22Rv1 (cell line): ENCODE measurements at regions not wholly inside any gene's neighbourhood (a gene's known extent, or its start where the extent isn't known, plus 50 kb on each side); places are given as distances from the start of the nearest gene placed in this dataset.

Experiments used
- ZFX ChIP-seq: fragments of 450-650 bp; IDR thresholded peaks from 2 replicates; pipeline ENCODE4 v1.6.1; 2017; ENCODE audit warnings: antibody characterized with exemption, borderline replicate concordance
- TF ChIP-seq, protein P1 (sequence below): fragments of 450-650 bp; IDR thresholded peaks from 2 replicates; pipeline ENCODE4 v1.5.1; 2017; ENCODE audit warnings: mild to moderate bottlenecking

DNA sequence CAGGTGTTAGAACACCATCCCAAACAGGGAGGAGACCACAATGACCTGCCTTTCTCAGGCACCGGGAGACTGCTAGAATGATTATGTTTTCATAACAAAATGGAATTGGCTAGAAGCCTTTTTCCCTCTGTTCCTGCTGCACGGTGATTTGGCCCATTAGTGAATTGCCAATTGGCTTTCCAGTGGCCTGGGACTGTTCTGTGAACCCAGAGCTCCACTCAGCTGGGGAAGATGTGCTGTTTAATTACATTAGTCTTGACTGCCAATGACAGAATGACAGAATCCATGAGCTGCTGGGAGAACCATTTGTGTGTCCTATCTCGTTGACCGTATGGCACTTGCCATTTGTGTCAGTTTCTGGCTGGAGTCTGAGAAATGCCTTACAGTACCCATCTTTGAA lies 242.9 kb downstream of the CDH11 start:
- TF ChIP-seq, protein P1, sequence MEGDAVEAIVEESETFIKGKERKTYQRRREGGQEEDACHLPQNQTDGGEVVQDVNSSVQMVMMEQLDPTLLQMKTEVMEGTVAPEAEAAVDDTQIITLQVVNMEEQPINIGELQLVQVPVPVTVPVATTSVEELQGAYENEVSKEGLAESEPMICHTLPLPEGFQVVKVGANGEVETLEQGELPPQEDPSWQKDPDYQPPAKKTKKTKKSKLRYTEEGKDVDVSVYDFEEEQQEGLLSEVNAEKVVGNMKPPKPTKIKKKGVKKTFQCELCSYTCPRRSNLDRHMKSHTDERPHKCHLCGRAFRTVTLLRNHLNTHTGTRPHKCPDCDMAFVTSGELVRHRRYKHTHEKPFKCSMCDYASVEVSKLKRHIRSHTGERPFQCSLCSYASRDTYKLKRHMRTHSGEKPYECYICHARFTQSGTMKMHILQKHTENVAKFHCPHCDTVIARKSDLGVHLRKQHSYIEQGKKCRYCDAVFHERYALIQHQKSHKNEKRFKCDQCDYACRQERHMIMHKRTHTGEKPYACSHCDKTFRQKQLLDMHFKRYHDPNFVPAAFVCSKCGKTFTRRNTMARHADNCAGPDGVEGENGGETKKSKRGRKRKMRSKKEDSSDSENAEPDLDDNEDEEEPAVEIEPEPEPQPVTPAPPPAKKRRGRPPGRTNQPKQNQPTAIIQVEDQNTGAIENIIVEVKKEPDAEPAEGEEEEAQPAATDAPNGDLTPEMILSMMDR: no peak
- TF ChIP-seq ZFX: no peak
